ENCODE measurements at regions not wholly inside any gene's neighbourhood (a gene's known extent, or its start where the extent isn't known, plus 50 kb on each side); places are given as distances from the start of the nearest gene placed in this dataset.

GRCh38 chr4:180637616-180638015 is 1605.6 kb upstream of the TENM3 start:
- no peak for DNase-seq

GRCh38 chr4:180640193-180640592 is 1603.0 kb upstream of the TENM3 start:
- no peak for DNase-seq

DNA sequence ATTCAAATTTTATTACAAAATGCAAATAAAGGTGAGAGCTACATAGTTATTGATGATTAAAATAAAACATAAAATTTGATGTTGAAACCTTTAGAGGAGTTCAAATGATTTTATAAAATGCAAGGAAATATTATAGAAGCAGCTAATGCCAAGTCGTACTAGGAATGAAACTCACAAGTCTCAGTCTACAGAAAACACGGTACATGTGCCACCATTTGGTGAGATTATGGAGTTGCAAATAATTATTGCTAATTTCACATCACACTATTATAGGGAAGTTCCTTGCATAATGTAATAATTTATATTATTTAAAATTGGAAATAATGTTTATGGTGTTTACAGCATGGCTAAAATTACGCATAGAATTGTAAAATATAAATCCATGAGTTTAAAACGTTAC is 1601.7 kb upstream of the TENM3 start:
- no peak for DNase-seq

DNA sequence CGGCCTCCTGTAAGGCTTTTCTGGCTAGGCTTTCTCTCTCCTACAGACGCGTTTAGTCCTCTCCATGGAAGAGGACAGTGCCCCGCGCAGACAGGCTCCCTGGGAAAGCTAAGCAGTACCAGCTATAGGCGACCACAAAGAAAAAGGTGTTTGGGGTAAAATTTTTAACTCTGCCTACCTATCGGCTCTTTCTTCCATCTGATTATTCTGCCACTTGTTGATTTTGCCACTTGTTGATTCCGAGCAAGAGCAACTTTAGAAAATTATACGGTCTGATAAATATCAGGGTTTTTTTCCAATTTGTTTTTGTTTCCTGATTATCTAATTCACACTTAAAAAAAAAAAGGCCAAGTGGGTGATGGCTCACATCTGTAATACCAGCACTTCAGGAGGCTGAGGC is 1600.5 kb upstream of the TENM3 start:
- no peak for DNase-seq

- DNase-seq = no peak
Observed at GRCh38 chr4:180650273-180650672, 1592.9 kb upstream of the TENM3 start.

GRCh38 chr4:180652533-180652932 is 1590.7 kb upstream of the TENM3 start:
- DNase-seq = no peak

GRCh38 chr4:180655886-180656285 is 1587.3 kb upstream of the TENM3 start:
- DNase-seq = no peak

- DNase-seq = no peak
Observed at GRCh38 chr4:180657881-180658280, 1585.3 kb upstream of the TENM3 start.

- DNase-seq = peak; percentile 17 to 64
Observed at GRCh38 chr4:180664766-180665368, 1578.3 kb upstream of the TENM3 start.

GRCh38 chr4:180665481-180665880 is 1577.7 kb upstream of the TENM3 start:
- no peak for DNase-seq

DNA sequence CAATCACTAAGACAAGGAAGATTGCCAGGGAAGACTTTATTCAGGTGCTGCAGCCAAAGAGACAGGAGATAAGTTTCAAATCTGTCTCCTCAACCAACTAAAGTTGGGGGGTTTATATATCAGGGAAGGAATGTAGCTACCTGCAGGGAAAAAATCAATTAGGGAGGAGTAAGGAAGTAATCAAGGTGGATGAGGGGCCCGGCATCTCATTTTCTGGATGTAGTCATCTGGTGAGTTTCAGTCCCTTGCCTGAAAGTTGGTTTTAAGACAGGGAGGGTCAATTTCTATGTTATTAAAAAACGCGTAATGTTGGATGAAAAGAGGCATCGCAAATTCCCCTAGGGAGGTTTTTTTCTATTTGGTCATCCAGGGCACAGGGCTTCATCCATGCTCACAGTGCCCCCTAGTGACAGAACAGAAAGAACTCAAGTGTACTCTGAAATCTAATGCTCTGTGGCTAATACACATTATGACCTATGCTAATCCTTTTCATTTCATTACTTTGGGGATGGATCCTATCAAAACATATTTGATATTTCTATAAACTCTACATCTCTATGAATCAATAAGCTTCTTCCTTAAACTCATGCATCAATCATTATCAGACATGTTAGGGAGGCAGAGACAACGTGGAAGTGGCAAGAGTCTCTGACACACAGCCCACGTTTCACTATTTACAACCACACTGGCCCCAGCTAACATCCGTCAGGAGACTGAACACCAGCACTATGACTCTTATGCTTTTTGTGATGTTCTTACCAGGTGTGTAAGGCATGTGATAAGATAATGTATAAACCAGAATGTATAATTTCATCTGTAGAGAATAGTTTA is 1577.0 kb upstream of the TENM3 start:
- peak; percentile 3 to 47 for DNase-seq

DNA sequence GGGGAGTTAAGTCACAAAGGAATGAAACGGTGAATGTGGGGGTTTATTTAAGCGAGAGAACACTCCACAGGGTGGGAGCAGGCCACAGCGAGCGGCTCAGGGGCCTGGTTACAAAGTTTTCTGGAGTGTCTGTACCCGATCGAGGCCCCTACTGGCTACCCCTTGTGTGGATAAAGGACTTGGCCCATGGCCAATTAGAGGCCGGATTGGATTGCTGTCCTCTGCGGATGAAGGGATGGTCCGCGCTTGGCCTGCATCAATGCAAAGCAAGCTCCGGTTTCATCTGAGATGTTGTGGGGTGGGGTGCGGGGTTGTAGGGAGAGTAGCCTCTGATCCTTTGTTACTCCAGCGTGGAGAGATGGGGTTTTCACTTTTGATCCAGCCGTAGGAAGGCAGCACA is 1574.5 kb upstream of the TENM3 start:
- no peak for DNase-seq

DNA sequence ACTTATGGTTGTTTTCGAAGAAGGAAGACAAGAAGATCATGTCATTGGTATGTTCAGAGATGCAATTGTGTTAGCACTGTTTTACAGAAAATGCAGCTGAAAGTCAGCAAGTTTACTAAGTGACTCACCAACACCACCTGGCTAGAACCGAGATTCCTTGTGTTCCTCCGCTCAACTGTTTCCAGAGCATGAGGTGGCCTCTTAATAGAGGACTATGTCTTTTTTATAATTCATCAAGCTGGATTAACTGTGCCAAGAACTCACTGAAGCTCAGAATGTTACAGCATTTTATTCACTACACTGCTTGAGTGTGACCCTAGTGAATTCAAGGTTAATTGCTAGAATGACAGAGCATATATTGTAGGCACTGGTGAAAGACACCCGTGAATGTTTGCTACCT is 1573.5 kb upstream of the TENM3 start:
- DNase-seq = no peak

DNA sequence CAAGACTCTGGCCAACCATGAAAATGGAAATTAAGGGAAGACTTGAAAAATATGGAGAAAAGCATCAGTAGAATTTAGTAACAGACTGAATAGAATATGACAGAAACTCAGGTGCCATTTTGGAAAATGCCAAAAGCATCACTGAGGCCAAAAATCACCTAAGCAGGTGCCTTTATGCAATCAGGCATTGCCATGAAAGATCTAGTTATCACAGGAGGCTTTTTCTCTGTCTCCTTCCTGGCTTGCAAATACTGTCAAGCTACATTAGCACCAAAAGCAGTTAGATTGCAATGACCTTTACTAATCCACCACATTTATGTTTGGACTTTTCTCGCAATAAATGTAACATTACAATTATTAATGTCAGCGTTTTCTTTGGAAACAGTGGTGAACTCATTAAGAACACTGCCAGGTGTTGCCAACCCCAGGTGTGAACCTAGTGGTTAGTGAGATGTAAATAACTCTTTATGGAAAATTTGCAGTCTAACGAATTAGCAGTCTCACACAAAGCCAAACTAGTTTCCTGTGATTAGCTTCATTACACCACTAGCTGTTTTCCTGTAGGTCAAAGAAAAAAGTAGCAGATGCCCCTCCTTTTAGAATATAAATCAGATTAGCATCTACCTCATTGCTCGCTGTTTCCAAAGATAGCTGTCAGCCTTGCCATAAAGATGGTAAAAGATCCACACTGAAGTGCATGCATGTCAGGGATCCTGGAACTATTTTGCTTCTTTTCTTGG is 1568.4 kb upstream of the TENM3 start:
- DNase-seq = no peak

DNA sequence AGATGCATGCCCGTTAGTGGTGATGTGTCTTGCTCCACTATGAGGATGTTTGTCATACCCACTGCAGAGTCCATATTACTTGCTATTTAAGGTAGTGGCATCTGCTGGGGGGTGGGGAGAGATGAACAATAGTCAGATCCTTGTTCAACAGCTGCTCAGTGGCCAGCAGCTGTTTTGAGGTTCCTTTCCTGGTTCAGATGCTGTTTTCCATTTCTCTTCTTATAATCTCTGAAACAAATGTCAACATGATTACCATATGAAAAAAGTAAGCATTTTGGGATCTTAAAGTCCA is 1567.9 kb upstream of the TENM3 start:
- no peak for DNase-seq

- DNase-seq = no peak
Observed at GRCh38 chr4:180680305-180680704, 1562.9 kb upstream of the TENM3 start.

GRCh38 chr4:180682776-180683175 is 1560.4 kb upstream of the TENM3 start:
- DNase-seq = no peak

GRCh38 chr4:180683186-180683585 is 1560.0 kb upstream of the TENM3 start:
- no peak for DNase-seq

GRCh38 chr4:180688480-180688879 is 1554.7 kb upstream of the TENM3 start:
- DNase-seq = no peak

GRCh38 chr4:180694875-180695274 is 1548.3 kb upstream of the TENM3 start:
- DNase-seq = no peak

- DNase-seq = no peak
Observed at GRCh38 chr4:180695851-180696250, 1547.4 kb upstream of the TENM3 start.

DNA sequence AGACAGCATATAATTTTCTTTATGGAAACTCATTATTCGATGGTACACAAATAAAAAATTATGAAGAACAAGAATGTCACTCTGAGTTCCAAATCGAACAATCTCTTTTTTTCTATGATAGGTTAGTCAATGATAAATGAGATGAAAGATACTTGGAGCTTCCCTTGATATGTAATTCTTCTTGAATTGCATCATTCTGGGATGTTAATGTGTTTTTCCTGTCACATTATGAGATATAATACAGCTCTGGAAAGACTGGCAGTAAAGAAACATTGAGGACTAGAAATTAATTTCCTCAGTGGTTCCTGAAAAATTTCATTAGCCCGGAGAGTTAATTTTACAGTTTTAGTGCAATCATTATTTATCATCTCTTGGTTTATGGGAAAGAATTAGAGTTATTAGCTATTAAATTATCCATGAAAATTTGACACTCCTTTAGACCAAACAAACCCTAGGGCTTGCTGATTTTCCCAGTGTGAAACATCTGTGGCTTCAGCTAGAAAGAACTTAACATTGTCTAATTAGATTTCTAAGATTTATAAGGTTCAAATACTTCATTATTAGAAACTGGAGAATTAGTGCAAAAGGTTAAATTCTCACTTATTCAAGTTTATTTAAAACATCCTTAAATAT is 1546.6 kb upstream of the TENM3 start:
- DNase-seq = no peak

DNA sequence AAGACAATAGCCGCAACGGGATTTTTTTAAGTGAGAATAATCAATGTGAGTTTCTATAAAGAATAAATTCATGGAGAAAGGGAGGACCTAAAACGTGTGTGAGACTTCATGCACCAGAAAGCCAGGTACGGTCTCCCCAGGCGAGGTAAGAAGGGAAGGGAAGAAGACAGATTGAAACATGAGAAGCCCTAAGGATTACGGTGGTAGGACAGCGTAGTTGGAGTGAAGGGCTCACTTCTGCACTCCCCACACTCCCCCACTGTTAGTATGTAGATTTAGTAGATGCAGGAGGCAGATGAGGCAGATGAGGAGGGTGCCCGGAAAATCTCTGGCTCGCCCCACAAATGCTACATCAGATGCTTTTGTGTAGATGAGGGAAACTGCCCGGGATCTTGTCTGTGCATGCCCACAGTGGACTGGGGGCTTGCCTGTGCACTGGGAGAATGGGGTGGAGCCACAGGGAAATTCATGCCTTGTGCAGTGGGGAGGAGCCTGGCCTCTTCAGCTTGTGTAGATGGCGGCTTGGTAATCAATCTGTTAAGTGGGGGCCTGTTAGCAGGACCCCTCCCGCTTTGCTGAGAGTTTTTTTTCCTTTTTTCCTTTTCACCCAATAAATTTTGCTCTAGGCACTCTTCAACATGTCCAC is 1544.5 kb upstream of the TENM3 start:
- no peak for DNase-seq
